HepG2 (cell line): ENCODE measurements at regions not wholly inside any gene's neighbourhood (a gene's known extent, or its start where the extent isn't known, plus 50 kb on each side); places are given as distances from the start of the nearest gene placed in this dataset.

Source experiments
- NR2F6 ChIP-seq, 2 experiments: IDR thresholded peaks; 2 replicates each; pipeline ENCODE4 v1.6.1; 2016; ENCODE audit warnings: antibody characterized with exemption in 1 of 2, mild to moderate bottlenecking in 1 of 2
- ZBTB40 ChIP-seq, 2 experiments: fragments of 450-650 bp in 1 of 2; sonication (generic) in 1 of 2; formaldehyde crosslinking in 1 of 2; IDR thresholded peaks; 2 replicates each; pipeline versions ENCODE4 v1.6.1 to v1.8.0; 2016 to 2022; ENCODE audit warnings: antibody characterized with exemption in 1 of 2, mild to moderate bottlenecking in 1 of 2, missing genetic modification reagents in 1 of 2
- ZNF232 ChIP-seq: sonication (generic); formaldehyde crosslinking; IDR thresholded peaks from 2 replicates; pipeline ENCODE4 v1.4.0; 2020; ENCODE audit warnings: missing genetic modification reagents, borderline replicate concordance
- ZNF569 ChIP-seq: sonication (generic); formaldehyde crosslinking; IDR thresholded peaks from 2 replicates; pipeline ENCODE4 v1.5.0; 2020; ENCODE audit warnings: mild to moderate bottlenecking, missing genetic modification reagents, moderate library complexity, borderline replicate concordance
- ZNF597 ChIP-seq: sonication (generic); formaldehyde crosslinking; IDR thresholded peaks from 2 replicates; pipeline ENCODE4 v1.5.0; 2020; ENCODE audit warnings: missing genetic modification reagents

GRCh38 chr3:144821583-144821982 lies 850.0 kb downstream of the DIPK2A start (continued):
- no peak for TF ChIP-seq ZBTB40 (IDR thresholded peaks at IDR 0.05)
- no peak for TF ChIP-seq ZBTB40 (CRISPR knock-in tag; IDR thresholded peaks at IDR 0.05)
- no peak for TF ChIP-seq NR2F6 (IDR thresholded peaks at IDR 0.05)
- TF ChIP-seq NR2F6 (CRISPR knock-in tag; IDR thresholded peaks at IDR 0.05): no peak
- TF ChIP-seq ZNF232: no peak
- no peak for TF ChIP-seq ZNF569 (CRISPR knock-in tag)
- no peak for TF ChIP-seq ZNF597 (CRISPR knock-in tag)
